H1 (cell line): ENCODE measurements at regions not wholly inside any gene's neighbourhood (a gene's known extent, or its start where the extent isn't known, plus 50 kb on each side); places are given as distances from the start of the nearest gene placed in this dataset.

ENCODE experiments used
- CHD7 ChIP-seq: fragments of 300-600 bp; sonication (generic); IDR thresholded peaks from 2 replicates; pipeline ENCODE4 v1.7.1; 2012; ENCODE audit warnings: low read length, moderate library complexity, mild to moderate bottlenecking, inconsistent platforms; ENCODE audit not compliant: insufficient replicate concordance

- peak; percentile 64 for TF ChIP-seq CHD7
Measured at GRCh38 chr3:162041622-162042021, 545.0 kb downstream of the OTOL1 start (continued).
